Retinal pigment epithelial cell (primary cell): ENCODE measurements at regions not wholly inside any gene's neighbourhood (a gene's known extent, or its start where the extent isn't known, plus 50 kb on each side); places are given as distances from the start of the nearest gene placed in this dataset.
A peak's percentile ranks its signal among the peaks of the same experiment; 100 is the strongest.

Experiments
- DNase-seq: peaks from one replicate; pipeline ENCODE4 v3.0.0-alpha.2; 2010; ENCODE audit warnings: low read depth
- H3K4me3 ChIP-seq: 2 replicates; pipeline ENCODE4 v1.5.1; 2011; ENCODE audit warnings: mild to moderate bottlenecking, low read length, control low read depth, moderate library complexity
- TF ChIP-seq, protein P1 (sequence below): conservative IDR thresholded peaks from 2 replicates; pipeline ENCODE4 v1.5.1; 2011; ENCODE audit warnings: low read depth, low read length, control low read depth, inconsistent platforms

DNA sequence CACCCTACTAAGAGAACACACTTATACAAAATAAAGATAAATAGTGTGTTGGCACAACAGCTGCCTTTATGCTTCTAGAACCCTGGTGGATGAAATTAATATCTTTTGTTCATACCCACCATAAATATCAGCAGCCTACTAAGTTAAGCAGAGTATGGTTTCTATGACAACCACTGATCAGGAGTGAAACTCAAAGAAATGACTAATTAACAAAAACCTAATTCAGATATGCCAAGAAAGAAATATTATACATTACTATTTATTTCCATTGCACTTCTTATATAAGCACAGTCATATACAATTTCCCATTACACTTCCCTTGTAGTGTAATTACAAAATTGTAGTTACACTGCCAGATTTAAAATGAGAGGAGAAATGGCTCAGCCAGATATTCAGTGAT, 164.1 kb upstream of the CDKN3 start:
- TF ChIP-seq, protein P1, sequence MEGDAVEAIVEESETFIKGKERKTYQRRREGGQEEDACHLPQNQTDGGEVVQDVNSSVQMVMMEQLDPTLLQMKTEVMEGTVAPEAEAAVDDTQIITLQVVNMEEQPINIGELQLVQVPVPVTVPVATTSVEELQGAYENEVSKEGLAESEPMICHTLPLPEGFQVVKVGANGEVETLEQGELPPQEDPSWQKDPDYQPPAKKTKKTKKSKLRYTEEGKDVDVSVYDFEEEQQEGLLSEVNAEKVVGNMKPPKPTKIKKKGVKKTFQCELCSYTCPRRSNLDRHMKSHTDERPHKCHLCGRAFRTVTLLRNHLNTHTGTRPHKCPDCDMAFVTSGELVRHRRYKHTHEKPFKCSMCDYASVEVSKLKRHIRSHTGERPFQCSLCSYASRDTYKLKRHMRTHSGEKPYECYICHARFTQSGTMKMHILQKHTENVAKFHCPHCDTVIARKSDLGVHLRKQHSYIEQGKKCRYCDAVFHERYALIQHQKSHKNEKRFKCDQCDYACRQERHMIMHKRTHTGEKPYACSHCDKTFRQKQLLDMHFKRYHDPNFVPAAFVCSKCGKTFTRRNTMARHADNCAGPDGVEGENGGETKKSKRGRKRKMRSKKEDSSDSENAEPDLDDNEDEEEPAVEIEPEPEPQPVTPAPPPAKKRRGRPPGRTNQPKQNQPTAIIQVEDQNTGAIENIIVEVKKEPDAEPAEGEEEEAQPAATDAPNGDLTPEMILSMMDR: no peak
- no peak for DNase-seq
- no peak overlapping the region for H3K4me3 ChIP-seq

DNA sequence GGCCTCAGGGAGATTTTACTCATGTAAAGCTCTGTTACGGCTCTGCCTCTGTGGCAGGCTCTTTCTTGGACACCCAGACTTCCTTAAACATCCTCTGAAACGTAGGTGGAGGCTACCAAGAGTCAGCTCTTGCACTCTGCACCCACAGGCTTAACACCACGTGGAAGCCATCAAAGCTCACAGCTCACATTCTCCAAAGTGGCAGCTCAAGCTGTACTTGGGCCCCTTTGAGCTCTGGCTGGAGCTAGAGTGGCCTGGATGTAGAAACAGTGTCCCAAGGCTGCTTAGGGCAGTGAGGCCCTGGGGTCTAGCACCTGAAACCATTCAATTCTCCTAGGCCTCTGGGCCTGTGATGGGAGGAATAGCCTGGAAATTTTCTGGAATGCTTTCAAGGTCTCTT, 155.3 kb upstream of the CDKN3 start:
- TF ChIP-seq, protein P1: no peak
- DNase-seq: no peak
- H3K4me3 ChIP-seq: no peak overlapping the region

DNA sequence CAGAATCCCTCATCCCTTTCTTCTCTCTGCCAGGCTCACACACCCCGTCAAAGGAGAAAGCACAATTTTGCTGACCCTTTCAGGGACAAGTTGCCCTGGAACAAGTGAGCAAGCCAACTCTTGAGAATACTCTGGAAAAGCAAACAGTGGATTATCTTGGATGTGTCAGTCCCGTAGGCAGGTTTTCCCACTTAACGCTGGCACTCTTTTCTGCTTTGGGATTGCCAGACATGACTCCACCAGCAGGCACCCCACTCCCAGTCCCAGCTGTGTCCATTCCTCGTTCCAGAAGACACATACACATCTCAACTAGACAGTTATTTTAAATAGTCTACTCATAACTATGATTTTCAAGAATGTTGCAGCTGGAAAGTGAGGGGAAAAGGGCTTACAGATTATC, 145.5 kb upstream of the CDKN3 start:
- TF ChIP-seq, protein P1: no peak
- H3K4me3 ChIP-seq: no peak overlapping the region
- no peak for DNase-seq

DNA sequence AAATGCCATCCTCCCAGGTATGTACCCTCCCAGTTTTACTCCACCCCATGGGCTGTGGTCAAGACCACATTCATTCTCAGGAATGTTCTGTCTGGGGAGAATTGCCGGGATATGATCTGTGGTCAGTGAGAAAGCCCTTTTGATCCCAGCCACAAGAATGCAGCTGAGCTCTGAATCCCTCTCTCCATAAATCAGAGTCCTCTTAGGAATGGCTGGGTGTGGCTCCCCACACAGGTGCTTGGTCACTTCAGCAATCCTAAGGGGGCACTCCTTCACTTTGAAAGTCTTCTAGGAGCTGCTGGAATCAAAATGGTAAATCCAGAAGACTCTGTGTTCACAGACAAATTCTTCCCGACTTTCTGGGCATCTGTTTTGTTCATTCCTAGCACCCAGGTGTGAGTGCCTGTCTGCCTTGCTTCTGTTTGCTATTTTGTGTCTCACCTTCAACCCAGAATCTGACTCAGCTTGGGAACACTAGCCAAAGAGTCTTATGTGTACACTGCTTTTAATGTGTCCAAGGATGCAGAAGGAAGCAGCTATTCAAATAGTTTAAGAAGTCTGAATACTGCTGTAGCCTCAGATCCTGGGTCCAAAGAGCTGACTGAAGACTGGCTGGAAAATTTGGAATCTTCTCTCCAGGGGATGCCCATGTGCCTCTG, 144.6 kb upstream of the CDKN3 start:
- DNase-seq: peak; percentile 88
- no peak overlapping the region for H3K4me3 ChIP-seq
- TF ChIP-seq, protein P1: no peak

DNA sequence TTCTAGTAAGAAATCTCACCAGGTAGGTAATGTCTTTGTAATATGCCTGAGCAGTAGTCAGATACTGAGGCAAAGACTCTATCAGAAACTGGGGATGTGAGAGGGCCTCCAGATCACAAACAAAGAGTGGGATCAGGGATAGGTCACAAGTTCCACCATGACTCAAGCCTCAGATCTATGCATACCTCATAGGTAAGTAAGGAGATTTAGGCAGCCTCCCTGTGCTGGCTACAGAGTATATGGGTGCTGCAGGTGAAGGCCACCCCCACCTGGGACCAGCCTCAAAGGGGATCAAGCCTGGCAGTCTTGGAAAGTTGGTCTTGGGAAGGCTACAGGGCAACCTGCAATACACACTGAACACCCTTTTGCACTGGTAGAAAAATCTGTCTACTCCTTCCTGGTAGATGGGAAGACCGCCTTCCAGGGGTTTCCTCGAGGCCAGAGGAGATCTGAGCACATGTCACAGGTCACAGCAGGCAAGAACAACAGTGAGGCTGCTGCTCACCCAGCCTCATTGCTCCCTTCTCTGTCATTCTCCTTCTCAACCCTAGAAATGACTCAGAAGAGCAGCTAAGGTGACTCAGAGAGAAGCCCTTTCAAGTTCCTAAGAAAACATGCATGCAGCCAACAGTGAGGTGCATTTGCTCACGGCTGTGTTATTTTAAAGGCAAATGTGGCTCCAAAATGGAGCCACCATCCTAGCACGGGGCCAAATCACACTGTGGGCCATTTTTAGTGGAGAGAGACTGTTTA, 143.4 kb upstream of the CDKN3 start:
- peak; percentile 75 for DNase-seq
- TF ChIP-seq, protein P1: no peak
- no peak overlapping the region for H3K4me3 ChIP-seq

DNA sequence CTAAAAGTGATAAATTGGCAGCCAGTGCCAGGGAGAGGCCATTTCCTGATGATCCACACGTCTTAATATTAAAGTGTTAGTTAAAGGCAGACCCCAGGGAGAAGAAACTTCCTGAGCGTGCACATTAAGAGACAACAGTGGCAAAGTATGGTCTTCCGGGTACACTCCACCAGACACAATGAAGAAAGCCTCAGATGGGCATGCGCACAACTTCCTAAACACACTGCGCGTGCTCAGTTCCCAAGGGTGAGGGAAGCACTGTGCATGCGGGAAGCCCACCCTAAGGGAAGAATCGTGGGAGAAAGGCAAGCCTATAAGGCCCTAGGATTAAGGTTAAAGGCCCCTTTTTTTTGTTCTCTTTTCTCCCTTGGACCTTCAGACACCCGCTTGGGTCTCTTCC, 140.7 kb upstream of the CDKN3 start:
- H3K4me3 ChIP-seq: no peak overlapping the region
- DNase-seq: no peak
- TF ChIP-seq, protein P1: no peak

DNA sequence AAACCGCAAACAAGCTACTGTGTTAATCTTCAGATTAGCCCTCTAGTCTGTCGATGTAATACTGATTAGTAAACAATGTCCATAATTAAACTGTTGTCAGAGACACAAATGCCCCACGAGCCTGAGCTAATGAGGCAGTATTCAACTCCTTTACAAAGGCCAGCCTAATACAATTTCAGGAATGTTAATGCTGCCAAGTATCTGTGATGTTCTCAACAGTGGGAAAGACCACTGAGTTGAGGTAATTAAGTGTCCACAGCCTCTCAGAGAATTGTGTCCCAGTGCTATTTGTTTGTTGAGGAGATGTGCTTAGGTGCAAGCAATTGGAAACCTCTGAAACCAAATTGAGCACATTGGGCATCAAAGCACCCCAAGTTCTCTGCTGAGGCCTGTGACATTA, 139.4 kb upstream of the CDKN3 start:
- TF ChIP-seq, protein P1: no peak
- peak; percentile 97 for DNase-seq
- H3K4me3 ChIP-seq: no peak overlapping the region
